B cell (primary cell): ENCODE measurements at regions not wholly inside any gene's neighbourhood (a gene's known extent, or its start where the extent isn't known, plus 50 kb on each side); places are given as distances from the start of the nearest gene placed in this dataset.

Experiments
- CTCF ChIP-seq: fragments of 200-600 bp; IDR thresholded peaks from one replicate; pipeline ENCODE4 v1.8.0; 2022; ENCODE audit warnings: antibody characterized with exemption, mild to moderate bottlenecking
- EZH2 ChIP-seq: IDR thresholded peaks from 2 replicates; pipeline ENCODE4 v1.6.1; 2012; ENCODE audit warnings: borderline replicate concordance, low read depth, mild to moderate bottlenecking, moderate library complexity, low read length; ENCODE audit not compliant: insufficient read depth, poor library complexity, severe bottlenecking

GRCh38 chr3:5796541-5796940, 609.0 kb downstream of the EDEM1 start:
- no peak for TF ChIP-seq CTCF
- no peak for TF ChIP-seq EZH2
